ENCODE measurements at regions not wholly inside any gene's neighbourhood (a gene's known extent, or its start where the extent isn't known, plus 50 kb on each side); places are given as distances from the start of the nearest gene placed in this dataset.

DNA sequence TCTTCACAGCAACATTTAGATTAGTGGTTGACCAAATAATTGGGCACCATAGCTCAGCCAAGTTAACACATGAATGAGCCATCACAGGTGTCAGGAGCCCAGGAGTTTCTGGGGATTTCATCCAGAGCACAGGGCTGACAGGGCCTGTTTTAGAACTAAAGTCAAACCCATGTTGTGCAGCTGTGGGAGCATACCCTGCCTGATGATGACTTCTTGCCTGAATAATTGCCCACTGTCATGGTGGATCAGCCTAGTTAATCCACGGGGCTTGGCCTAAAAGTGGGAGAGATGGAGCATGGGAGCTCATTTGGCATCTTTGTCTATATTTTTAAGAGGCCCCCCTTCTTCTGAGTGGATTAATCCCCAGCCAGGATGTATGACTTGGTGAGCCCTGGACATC is 105.6 kb upstream of the GDNF start:
- TF ChIP-seq CREB1 (CRISPR knock-in tag; IDR thresholded peaks at IDR 0.05; ENCODE audit: low read depth): no peak
- TF ChIP-seq, protein P1, sequence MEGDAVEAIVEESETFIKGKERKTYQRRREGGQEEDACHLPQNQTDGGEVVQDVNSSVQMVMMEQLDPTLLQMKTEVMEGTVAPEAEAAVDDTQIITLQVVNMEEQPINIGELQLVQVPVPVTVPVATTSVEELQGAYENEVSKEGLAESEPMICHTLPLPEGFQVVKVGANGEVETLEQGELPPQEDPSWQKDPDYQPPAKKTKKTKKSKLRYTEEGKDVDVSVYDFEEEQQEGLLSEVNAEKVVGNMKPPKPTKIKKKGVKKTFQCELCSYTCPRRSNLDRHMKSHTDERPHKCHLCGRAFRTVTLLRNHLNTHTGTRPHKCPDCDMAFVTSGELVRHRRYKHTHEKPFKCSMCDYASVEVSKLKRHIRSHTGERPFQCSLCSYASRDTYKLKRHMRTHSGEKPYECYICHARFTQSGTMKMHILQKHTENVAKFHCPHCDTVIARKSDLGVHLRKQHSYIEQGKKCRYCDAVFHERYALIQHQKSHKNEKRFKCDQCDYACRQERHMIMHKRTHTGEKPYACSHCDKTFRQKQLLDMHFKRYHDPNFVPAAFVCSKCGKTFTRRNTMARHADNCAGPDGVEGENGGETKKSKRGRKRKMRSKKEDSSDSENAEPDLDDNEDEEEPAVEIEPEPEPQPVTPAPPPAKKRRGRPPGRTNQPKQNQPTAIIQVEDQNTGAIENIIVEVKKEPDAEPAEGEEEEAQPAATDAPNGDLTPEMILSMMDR (conservative IDR thresholded peaks at IDR 0.05; ENCODE audit: low read depth in 2 of 2): no peak
- no peak for TF ChIP-seq EZH2 (IDR thresholded peaks at IDR 0.05; ENCODE audit: low read depth, unreplicated experiment)
- TF ChIP-seq, protein P2, sequence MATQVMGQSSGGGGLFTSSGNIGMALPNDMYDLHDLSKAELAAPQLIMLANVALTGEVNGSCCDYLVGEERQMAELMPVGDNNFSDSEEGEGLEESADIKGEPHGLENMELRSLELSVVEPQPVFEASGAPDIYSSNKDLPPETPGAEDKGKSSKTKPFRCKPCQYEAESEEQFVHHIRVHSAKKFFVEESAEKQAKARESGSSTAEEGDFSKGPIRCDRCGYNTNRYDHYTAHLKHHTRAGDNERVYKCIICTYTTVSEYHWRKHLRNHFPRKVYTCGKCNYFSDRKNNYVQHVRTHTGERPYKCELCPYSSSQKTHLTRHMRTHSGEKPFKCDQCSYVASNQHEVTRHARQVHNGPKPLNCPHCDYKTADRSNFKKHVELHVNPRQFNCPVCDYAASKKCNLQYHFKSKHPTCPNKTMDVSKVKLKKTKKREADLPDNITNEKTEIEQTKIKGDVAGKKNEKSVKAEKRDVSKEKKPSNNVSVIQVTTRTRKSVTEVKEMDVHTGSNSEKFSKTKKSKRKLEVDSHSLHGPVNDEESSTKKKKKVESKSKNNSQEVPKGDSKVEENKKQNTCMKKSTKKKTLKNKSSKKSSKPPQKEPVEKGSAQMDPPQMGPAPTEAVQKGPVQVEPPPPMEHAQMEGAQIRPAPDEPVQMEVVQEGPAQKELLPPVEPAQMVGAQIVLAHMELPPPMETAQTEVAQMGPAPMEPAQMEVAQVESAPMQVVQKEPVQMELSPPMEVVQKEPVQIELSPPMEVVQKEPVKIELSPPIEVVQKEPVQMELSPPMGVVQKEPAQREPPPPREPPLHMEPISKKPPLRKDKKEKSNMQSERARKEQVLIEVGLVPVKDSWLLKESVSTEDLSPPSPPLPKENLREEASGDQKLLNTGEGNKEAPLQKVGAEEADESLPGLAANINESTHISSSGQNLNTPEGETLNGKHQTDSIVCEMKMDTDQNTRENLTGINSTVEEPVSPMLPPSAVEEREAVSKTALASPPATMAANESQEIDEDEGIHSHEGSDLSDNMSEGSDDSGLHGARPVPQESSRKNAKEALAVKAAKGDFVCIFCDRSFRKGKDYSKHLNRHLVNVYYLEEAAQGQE (IDR thresholded peaks at IDR 0.05; ENCODE audit: unreplicated experiment): no peak
- no peak for TF ChIP-seq POLR2AphosphoS5 (IDR thresholded peaks at IDR 0.05; ENCODE audit: low read depth)
- TF ChIP-seq EZH2phosphoT487 (IDR thresholded peaks at IDR 0.05; ENCODE audit: unreplicated experiment): no peak
- TF ChIP-seq JUNB (IDR thresholded peaks at IDR 0.05; ENCODE audit: unreplicated experiment): no peak
- no peak for TF ChIP-seq STAT1 (IDR thresholded peaks at IDR 0.05; ENCODE audit: unreplicated experiment)
- no peak for TF ChIP-seq NANOG (IDR thresholded peaks at IDR 0.05; ENCODE audit: borderline replicate concordance)
- TF ChIP-seq ZNF331 (CRISPR knock-in tag; IDR thresholded peaks at IDR 0.05; ENCODE audit: low read depth): no peak
- TF ChIP-seq, protein P3, sequence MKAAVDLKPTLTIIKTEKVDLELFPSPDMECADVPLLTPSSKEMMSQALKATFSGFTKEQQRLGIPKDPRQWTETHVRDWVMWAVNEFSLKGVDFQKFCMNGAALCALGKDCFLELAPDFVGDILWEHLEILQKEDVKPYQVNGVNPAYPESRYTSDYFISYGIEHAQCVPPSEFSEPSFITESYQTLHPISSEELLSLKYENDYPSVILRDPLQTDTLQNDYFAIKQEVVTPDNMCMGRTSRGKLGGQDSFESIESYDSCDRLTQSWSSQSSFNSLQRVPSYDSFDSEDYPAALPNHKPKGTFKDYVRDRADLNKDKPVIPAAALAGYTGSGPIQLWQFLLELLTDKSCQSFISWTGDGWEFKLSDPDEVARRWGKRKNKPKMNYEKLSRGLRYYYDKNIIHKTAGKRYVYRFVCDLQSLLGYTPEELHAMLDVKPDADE (IDR thresholded peaks at IDR 0.05): no peak
